Upper lobe of left lung (tissue), 4 donors: ENCODE measurements at regions not wholly inside any gene's neighbourhood (a gene's known extent, or its start where the extent isn't known, plus 50 kb on each side); places are given as distances from the start of the nearest gene placed in this dataset.

Experiments
- CTCF ChIP-seq, 6 experiments: fragments of 450-650 bp in 4 of 6; fragments of 200-600 bp in 2 of 6; sonication (generic) in 2 of 6; IDR thresholded peaks; one replicate each; pipeline ENCODE4 v1.5.1; 2016 to 2019; ENCODE audit warnings: antibody characterized with exemption in 6 of 6
- POLR2A ChIP-seq, 4 donors: fragments of 450-650 bp; IDR thresholded peaks; one replicate each; pipeline ENCODE4 v1.5.1; 2016 to 2017; ENCODE audit warnings: antibody characterized with exemption in 4 of 4, mild to moderate bottlenecking in 2 of 4
- POLR2AphosphoS5 ChIP-seq, 2 donors: sonication (generic); formaldehyde crosslinking; IDR thresholded peaks; one replicate each; pipeline ENCODE4 v1.5.1; 2017; ENCODE audit warnings: antibody characterized with exemption in 2 of 2

GRCh38 chr2:57941816-57942215 is 104.8 kb upstream of the VRK2 start:
- TF ChIP-seq POLR2A (IDR thresholded peaks at IDR 0.05) (no peak), POLR2AphosphoS5 (IDR thresholded peaks at IDR 0.05) (no peak), CTCF (IDR thresholded peaks at IDR 0.05) (no peak)
